Lower lobe of right lung (tissue), 2 donors: ENCODE measurements at regions not wholly inside any gene's neighbourhood (a gene's known extent, or its start where the extent isn't known, plus 50 kb on each side); places are given as distances from the start of the nearest gene placed in this dataset.

ENCODE experiments used
- ATAC-seq, 2 donors: fragments of 200-7000 bp; cut with Tn5 transposase; one replicate each; pipeline ENCODE4 v1.9.1; 2020 to 2022; ENCODE audit warnings: mild to moderate bottlenecking in 2 of 2, moderate library complexity in 2 of 2
- DNase-seq: peaks from one replicate; pipeline ENCODE4 v3.0.0-alpha.2; 2020
- H3K27ac ChIP-seq: fragments of 200-600 bp; one replicate; pipeline ENCODE4 v1.8.0; 2022
- H3K27me3 ChIP-seq: fragments of 200-600 bp; one replicate; pipeline ENCODE4 v1.8.0; 2022; ENCODE audit warnings: low read depth
- H3K36me3 ChIP-seq: fragments of 200-600 bp; one replicate; pipeline ENCODE4 v1.8.0; 2022; ENCODE audit warnings: mild to moderate bottlenecking
- H3K4me1 ChIP-seq: fragments of 200-600 bp; one replicate; pipeline ENCODE4 v1.8.0; 2022
- H3K4me3 ChIP-seq: fragments of 200-600 bp; one replicate; pipeline ENCODE4 v1.8.0; 2022; ENCODE audit warnings: mild to moderate bottlenecking
- H3K9me3 ChIP-seq: fragments of 200-600 bp; one replicate; pipeline ENCODE4 v1.8.0; 2022
- CTCF ChIP-seq: fragments of 200-600 bp; IDR thresholded peaks from one replicate; pipeline ENCODE4 v1.8.0; 2022; ENCODE audit warnings: antibody characterized with exemption, mild to moderate bottlenecking
- intact Hi-C: fragments of 100-400 bp; cut with DNase I; formaldehyde crosslinking; loops from one replicate; pipeline ENCODE4 v1.11.0; 2022
- donor health status: DM: no; HTN: yes; CAD: no; lungs with severe emphysema.

DNA sequence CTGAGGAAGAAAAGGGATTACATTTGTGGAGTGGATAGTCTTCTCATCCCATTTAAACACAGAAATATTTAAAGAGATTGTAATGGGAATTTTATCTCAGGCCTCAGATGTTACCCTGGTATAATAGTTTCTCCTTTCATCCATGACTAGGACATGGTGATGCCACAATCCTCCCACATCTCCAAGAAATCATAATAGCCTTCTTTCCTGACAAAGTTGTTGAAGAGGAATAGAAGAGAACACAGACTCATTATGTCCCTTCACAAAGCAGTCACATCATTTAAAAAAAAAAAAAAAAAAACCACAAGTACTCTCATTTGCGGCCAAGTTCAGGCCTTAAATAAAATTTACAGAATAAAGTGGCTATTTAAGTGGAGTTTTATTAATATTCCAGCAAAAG is 359.6 kb downstream of the DEPDC1B start:
- Histone ChIP-seq H3K4me3 (no peak overlapping the region), H3K27ac (no peak overlapping the region), H3K9me3 (no peaks in the 10 kb centered on the region), H3K36me3 (no peaks in the 10 kb centered on the region), H3K27me3 (no peaks in the 10 kb centered on the region), H3K4me1 (no peaks in the 10 kb centered on the region)
- ATAC-seq (no peak), DNase-seq (no peak)
- intact Hi-C loops = no loop called here
- TF ChIP-seq CTCF = no peak

- intact Hi-C loops = no loop called here
- H3K9me3 ChIP-seq = no peaks in the 10 kb centered on the region
- no peak overlapping the region for H3K27ac ChIP-seq
- H3K4me1 ChIP-seq = no peaks in the 10 kb centered on the region
- no peaks in the 10 kb centered on the region for H3K36me3 ChIP-seq
- H3K4me3 ChIP-seq = no peak overlapping the region
- TF ChIP-seq CTCF = no peak
- no peak for DNase-seq
- no peak for ATAC-seq
- no peaks in the 10 kb centered on the region for H3K27me3 ChIP-seq
These were observed 360.2 kb downstream of the DEPDC1B start for GRCh38 chr5:60339691-60340201.

DNA sequence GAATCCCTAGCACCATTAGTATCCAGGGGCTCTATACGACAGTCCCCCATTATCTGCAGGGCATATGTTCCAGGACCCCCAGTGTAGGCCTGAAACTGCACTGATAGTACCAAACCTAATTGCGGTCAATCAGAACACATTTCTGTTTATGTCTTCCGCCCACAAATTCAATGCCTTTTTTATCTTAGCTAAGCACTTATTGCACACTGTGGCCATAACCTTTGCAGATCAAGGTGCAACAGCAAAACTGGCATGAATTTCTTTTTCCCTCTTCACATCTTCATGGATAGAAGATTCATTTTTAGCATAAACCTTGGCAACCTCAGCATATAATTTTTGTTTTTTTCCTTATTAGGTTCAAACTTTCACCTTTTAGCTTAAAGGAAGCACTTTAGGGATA is 361.1 kb downstream of the DEPDC1B start:
- no peaks in the 10 kb centered on the region for H3K27me3 ChIP-seq
- no peak overlapping the region for H3K27ac ChIP-seq
- intact Hi-C loops = no loop called here
- no peaks in the 10 kb centered on the region for H3K9me3 ChIP-seq
- DNase-seq = no peak
- TF ChIP-seq CTCF = no peak
- H3K4me3 ChIP-seq = no peak overlapping the region
- ATAC-seq = no peak
- no peaks in the 10 kb centered on the region for H3K36me3 ChIP-seq
- H3K4me1 ChIP-seq = no peaks in the 10 kb centered on the region

GRCh38 chr5:60336491-60336890 is 363.5 kb downstream of the DEPDC1B start:
- Histone ChIP-seq H3K4me1 (no peaks in the 10 kb centered on the region), H3K36me3 (no peaks in the 10 kb centered on the region), H3K4me3 (no peak overlapping the region), H3K27me3 (no peaks in the 10 kb centered on the region), H3K9me3 (no peaks in the 10 kb centered on the region), H3K27ac (no peak overlapping the region)
- TF ChIP-seq CTCF = no peak
- ATAC-seq (no peak), DNase-seq (no peak)
- intact Hi-C loops = no loop called here

DNA sequence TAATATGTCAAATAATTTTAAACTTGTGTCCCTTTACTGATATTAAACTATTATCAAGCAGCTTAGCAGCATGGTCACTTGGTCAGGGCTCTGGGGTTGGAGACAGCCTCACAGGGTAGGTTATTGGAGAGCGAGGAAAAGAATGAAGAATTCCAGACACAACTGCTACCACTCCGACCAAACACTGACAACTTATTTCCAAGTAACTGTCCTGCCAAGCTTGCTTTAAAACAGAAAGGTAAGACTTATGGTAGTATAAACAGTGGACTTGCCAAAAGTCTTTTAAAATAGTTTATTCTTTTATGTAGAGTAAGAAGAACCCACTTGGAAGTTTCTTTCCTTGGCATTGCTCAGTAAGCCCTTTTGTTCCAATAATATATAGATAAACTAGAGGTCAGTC is 364.1 kb downstream of the DEPDC1B start:
- DNase-seq (no peak), ATAC-seq (no peak)
- intact Hi-C loops = no loop called here
- no peaks in the 10 kb centered on the region for H3K9me3 ChIP-seq
- H3K36me3 ChIP-seq = no peaks in the 10 kb centered on the region
- no peaks in the 10 kb centered on the region for H3K27me3 ChIP-seq
- no peak overlapping the region for H3K27ac ChIP-seq
- H3K4me1 ChIP-seq = no peaks in the 10 kb centered on the region
- no peak for TF ChIP-seq CTCF
- H3K4me3 ChIP-seq = no peak overlapping the region

DNA sequence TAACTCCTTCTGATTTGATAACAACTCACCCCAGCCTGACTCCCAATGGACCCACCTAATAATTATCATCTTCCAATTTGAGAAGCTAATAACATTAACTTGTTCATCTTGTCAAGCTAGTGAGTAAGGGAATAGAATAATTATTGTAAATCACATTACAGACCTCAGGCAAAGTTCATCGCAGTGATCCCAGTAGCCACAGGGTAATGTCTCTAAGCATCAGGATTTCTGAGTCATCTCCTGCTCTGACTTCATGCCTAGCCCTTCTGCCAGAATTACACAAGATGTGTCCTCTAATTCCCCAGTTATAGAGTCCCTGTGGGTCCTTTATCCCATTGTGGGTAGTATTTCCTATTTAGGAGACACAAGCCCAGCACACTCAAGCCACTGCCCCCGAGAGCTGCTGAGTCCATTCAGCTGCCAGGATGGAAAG is 365.7 kb downstream of the DEPDC1B start:
- intact Hi-C loops = no loop called here
- Histone ChIP-seq H3K4me1 (no peaks in the 10 kb centered on the region), H3K27me3 (no peaks in the 10 kb centered on the region), H3K27ac (no peak overlapping the region), H3K4me3 (no peak overlapping the region), H3K36me3 (no peaks in the 10 kb centered on the region), H3K9me3 (no peaks in the 10 kb centered on the region)
- ATAC-seq = no peak
- TF ChIP-seq CTCF = no peak
- DNase-seq = no peak
